OCI-LY3 (cell line): ENCODE measurements at regions not wholly inside any gene's neighbourhood (a gene's known extent, or its start where the extent isn't known, plus 50 kb on each side); places are given as distances from the start of the nearest gene placed in this dataset.
"Not testable (repeated sequence)": the region's sequence is repeated elsewhere in the genome, so short reads cannot be mapped to it uniquely, and the experiment has no call there.

Experiments
- H2AFZ ChIP-seq: fragments of 200-600, 300-600 bp; shearing (Covaris generic); 2 replicates; pipeline ENCODE4 v1.6.0; 2014; ENCODE audit warnings: antibody characterized with exemption, low read depth, low read length
- H3K27ac ChIP-seq: fragments of 200-600, 300-600 bp; sonication (generic); 2 replicates; pipeline ENCODE4 v1.5.1; 2014; ENCODE audit warnings: mild to moderate bottlenecking, low read length, moderate library complexity, mixed read lengths
- H3K27me3 ChIP-seq: fragments of 200-600, 300-600 bp; sonication (generic); 2 replicates; pipeline ENCODE4 v1.6.1; 2014; ENCODE audit warnings: low read depth, low read length, mixed read lengths
- H3K36me3 ChIP-seq: fragments of 200-600, 300-600 bp; sonication (generic); replicated peaks from 2 replicates; pipeline ENCODE3; 2014; ENCODE audit warnings: low read depth, low read length, mixed read lengths
- H3K4me1 ChIP-seq: fragments of 300-600, 200-600 bp; sonication (generic); 2 replicates; pipeline ENCODE4 v1.6.1; 2014; ENCODE audit warnings: low read length, mixed read lengths
- H3K4me2 ChIP-seq: fragments of 200-600, 300-600 bp; sonication (generic); 2 replicates; pipeline ENCODE4 v1.6.1; 2014; ENCODE audit warnings: low read length, mixed read lengths
- H3K4me3 ChIP-seq: fragments of 300-600, 200-600 bp; sonication (generic); 2 replicates; pipeline ENCODE4 v1.5.1; 2014; ENCODE audit warnings: antibody characterized with exemption, mild to moderate bottlenecking, low read length, moderate library complexity
- H3K79me2 ChIP-seq: fragments of 300-600, 200-600 bp; shearing (Covaris generic); 2 replicates; pipeline ENCODE4 v1.6.1; 2014; ENCODE audit warnings: mild to moderate bottlenecking, low read length, mixed read lengths
- H3K9ac ChIP-seq: fragments of 300-600, 200-600 bp; shearing (Covaris generic); 2 replicates; pipeline ENCODE4 v1.6.0; 2014; ENCODE audit warnings: mild to moderate bottlenecking, low read length, moderate library complexity
- H3K9me3 ChIP-seq: fragments of 200-600, 300-600 bp; shearing (Covaris generic); 2 replicates; pipeline ENCODE4 v1.6.1; 2014; ENCODE audit warnings: low read length, mixed read lengths; ENCODE audit not compliant: insufficient read depth
- H4K20me1 ChIP-seq: fragments of 200-600, 300-600 bp; sonication (generic); 2 replicates; pipeline ENCODE4 v1.6.1; 2016; ENCODE audit warnings: low read length, mixed read lengths; ENCODE audit not compliant: insufficient read depth
- CTCF ChIP-seq: fragments of 200-600, 300-600 bp; sonication (generic); IDR thresholded peaks from 2 replicates; pipeline ENCODE4 v1.5.1; 2014; ENCODE audit warnings: antibody characterized with exemption, low read length, low read depth
- EZH2phosphoT487 ChIP-seq: fragments of 200-600 bp; shearing (Covaris generic); IDR thresholded peaks from 2 replicates; pipeline ENCODE4 v1.6.1; 2018; ENCODE audit warnings: antibody characterized with exemption, mixed run types, low read depth

DNA sequence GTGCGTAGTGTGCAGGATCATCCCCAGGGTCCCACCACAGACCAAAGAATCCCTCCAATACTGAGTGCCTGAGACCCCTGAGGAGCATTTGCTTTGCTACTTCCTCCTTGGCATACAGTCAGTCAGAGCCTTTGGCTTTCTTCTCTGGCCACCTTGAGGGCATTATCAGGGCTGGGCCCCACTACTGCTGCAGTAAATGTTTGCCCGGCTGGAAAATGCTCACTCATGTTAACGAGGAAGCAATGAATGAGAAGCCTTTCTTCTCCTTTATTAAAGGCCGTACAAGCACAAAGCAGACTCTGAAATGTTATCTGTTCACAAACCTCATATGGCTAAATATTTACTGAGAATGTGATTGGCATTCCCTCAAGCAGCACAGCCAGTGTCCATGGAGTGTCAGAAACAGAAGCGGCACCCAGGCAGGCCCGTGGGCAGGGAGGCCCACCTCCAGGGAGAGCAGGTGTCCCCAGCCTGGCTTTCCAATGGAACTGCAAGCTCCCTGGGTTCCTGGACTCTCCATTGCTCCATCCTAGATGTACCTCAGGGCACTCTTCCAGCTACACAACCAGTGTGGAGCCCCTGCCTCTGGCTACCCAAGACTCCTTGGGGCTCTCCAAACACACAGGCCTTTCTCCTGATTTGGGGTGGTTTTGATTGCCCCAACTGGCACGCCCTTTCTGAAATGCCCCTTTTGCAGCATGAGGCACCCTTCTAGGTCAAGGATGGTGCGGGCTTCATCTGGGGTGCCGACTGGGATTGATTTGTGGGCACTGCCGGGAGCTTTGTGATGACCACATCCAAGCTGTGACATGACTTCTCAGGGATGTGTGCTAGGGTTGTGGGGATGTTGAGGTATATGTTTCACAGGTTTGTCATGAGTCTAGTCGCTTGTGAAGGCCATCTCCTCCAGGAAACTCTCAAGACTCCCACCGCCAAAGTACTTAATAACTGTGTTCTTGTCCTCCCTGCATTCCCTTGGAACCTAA, 195.6 kb downstream of the FAM43A start:
- Histone ChIP-seq H3K27me3 (peaks cover 17% of the 10 kb centered on the region), H4K20me1 (no peaks in the 10 kb centered on the region), H3K79me2 (no peaks in the 10 kb centered on the region), H3K4me1 (no peaks in the 10 kb centered on the region), H3K9me3 (peaks cover 17% of the 10 kb centered on the region), H2AFZ (no peak overlapping the region), H3K4me2 (no peak overlapping the region), H3K36me3 (no peaks in the 10 kb centered on the region), H3K4me3 (no peak overlapping the region), H3K9ac (no peak overlapping the region), H3K27ac (no peak overlapping the region)
- TF ChIP-seq CTCF (no peak), EZH2phosphoT487 (no peak)

GRCh38 chr3:194884649-194885315, 199.1 kb downstream of the FAM43A start:
- H3K4me2 ChIP-seq: no peak overlapping the region

DNA sequence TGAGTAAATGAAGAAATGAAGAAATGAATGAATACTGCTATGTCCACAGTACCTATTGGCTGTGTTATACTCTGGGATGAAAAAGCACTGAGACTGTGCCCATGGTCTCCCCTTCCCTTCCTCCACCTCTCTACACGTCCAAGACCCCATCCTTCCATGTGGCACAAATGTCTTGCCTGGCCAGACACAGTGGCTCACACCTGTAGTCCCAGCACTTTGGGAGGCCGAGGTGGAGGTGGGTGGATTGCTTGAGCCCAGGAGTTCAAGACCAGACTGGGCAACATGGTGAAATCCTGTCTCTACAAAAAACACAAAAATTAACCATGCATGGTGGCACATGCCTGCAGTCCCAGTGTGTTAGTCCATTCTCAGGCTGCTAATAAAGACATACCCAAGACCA, 200.1 kb downstream of the FAM43A start:
- Histone ChIP-seq H4K20me1 (no peaks in the 10 kb centered on the region), H3K27me3 (0 out of 2 replicates have a peak, but pooled peaks cover 2% of the 10 kb centered on the region), H3K4me1 (peaks cover 11% of the 10 kb centered on the region), H3K36me3 (no peaks in the 10 kb centered on the region), H3K4me3 (no peak overlapping the region), H3K9me3 (peaks cover 17% of the 10 kb centered on the region), H3K9ac (no peak overlapping the region), H3K27ac (no peak overlapping the region), H3K79me2 (no peaks in the 10 kb centered on the region), H2AFZ (no peak overlapping the region), H3K4me2 (no peak overlapping the region)
- no peak for TF ChIP-seq CTCF
- TF ChIP-seq EZH2phosphoT487: no peak

More at GRCh38 chr3:194884649-194885315, 199.1 kb downstream of the FAM43A start:
- Histone ChIP-seq H4K20me1 (no peaks in the 10 kb centered on the region), H3K9me3 (peaks cover 17% of the 10 kb centered on the region), H3K36me3 (no peaks in the 10 kb centered on the region), H3K4me1 (peaks cover under 1% of the 10 kb centered on the region; the same call in 1 of the 2 replicates), H3K4me3 (no peak overlapping the region), H3K27me3 (0 out of 2 replicates have a peak, but pooled peaks cover 2% of the 10 kb centered on the region), H3K9ac (no peak overlapping the region), H3K79me2 (no peaks in the 10 kb centered on the region), H2AFZ (no peak overlapping the region), H3K27ac (no peak overlapping the region)
- TF ChIP-seq CTCF (no peak), EZH2phosphoT487 (no peak)

GRCh38 chr3:194886836-194887235, 201.2 kb downstream of the FAM43A start:
- no peak overlapping the region for H3K4me2 ChIP-seq
- TF ChIP-seq EZH2phosphoT487 (no peak), CTCF (no peak)
- no peak overlapping the region for H3K27ac ChIP-seq
- no peak overlapping the region for H3K4me3 ChIP-seq
- H3K9me3 ChIP-seq: peaks cover 17% of the 10 kb centered on the region
- H3K79me2 ChIP-seq: no peaks in the 10 kb centered on the region
- peaks cover 15% of the 10 kb centered on the region for H3K4me1 ChIP-seq
- H3K27me3 ChIP-seq: 0 out of 2 replicates have a peak, but pooled peaks cover 2% of the 10 kb centered on the region
- H3K9ac ChIP-seq: no peak overlapping the region
- H2AFZ ChIP-seq: no peak overlapping the region
- H3K36me3 ChIP-seq: no peaks in the 10 kb centered on the region
- no peaks in the 10 kb centered on the region for H4K20me1 ChIP-seq

DNA sequence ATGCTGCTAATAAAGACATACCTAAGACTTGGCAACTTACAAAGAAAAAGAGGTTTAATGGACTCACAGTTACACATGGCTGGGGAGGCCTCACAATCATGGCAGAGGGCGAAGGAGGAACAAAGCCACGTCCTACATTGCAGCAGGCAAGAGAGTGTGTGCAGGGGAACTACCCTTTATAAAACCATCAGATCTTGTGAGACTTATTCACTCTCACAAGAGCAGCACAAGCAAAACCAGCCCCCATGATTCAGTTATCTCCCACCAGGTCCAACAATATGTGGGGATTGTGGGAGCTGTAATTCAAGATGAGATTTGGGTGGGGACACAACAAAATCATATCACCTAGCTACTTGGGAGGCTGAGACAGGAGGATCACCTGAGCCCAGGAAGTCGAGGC, 202.4 kb downstream of the FAM43A start:
- H3K27ac ChIP-seq, H4K20me1 ChIP-seq, H3K4me2 ChIP-seq, H3K27me3 ChIP-seq, H2AFZ ChIP-seq, H3K4me3 ChIP-seq, H3K9ac ChIP-seq, H3K79me2 ChIP-seq, H3K36me3 ChIP-seq: not testable (repeated sequence)
- Histone ChIP-seq H3K4me1 (peaks cover 26% of the 10 kb centered on the region), H3K9me3 (peaks cover 16% of the 10 kb centered on the region)
